ENCODE measurements at regions not wholly inside any gene's neighbourhood (a gene's known extent, or its start where the extent isn't known, plus 50 kb on each side); places are given as distances from the start of the nearest gene placed in this dataset.
"Not testable (repeated sequence)": the region's sequence is repeated elsewhere in the genome, so short reads cannot be mapped to it uniquely, and the experiment has no call there.

GRCh38 chr6:10101551-10102252 lies 313.2 kb downstream of the TFAP2A start:
- DNase-seq, result no peak

GRCh38 chr6:10099529-10100140 lies 315.2 kb downstream of the TFAP2A start:
- DNase-seq, result peak; percentile 43

- no peak for DNase-seq
These were observed 315.9 kb downstream of the TFAP2A start for GRCh38 chr6:10098756-10099528.

GRCh38 chr6:10093282-10093681 lies 321.6 kb downstream of the TFAP2A start:
- DNase-seq, result no peak

DNA sequence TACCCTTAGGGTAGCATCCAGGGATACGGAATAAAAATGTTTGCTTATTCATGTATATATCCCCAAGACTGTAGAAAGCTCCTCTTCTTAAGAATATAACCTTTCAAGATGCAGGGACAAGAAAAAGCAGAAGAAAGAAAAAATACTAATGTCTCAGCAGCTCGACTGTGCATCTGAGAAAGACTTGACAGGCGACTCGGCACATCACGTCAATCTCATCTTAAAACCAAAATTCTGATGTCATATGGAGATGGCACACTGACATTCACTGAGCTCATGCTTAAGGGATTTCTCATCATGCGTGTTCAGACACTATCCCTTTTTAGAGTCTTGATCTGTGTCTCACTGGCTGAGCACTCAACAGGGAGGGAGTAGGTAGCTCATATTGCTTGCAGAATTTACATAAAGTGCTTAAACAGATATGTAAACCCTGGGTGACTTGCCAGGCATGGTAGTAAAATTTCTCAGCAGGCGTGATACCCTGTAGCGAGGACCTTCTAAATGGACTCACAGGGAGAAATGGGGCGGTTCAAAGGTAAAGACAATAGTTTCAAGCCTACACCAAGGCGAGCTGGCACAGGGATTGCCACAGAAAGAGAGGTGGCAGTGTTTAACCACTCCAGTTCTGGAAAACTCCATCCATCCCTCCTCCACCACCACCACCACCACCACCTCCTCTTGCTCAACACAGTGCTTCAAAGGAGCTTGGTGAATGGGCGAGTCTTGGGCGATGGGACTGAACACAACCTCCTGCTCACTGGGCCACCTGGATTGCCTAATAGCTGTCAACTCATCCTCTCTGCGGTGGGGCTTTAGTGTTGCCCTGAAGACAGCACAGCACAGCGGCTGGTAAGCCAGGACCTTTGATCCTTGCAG lies 330.5 kb downstream of the TFAP2A start:
- DNase-seq, result peak; percentile 40

- DNase-seq, result peak; percentile 96
These were observed 332.5 kb downstream of the TFAP2A start for GRCh38 chr6:10082385-10082784.

GRCh38 chr6:10081957-10082356 lies 332.9 kb downstream of the TFAP2A start:
- DNase-seq, result peak; percentile 30

DNA sequence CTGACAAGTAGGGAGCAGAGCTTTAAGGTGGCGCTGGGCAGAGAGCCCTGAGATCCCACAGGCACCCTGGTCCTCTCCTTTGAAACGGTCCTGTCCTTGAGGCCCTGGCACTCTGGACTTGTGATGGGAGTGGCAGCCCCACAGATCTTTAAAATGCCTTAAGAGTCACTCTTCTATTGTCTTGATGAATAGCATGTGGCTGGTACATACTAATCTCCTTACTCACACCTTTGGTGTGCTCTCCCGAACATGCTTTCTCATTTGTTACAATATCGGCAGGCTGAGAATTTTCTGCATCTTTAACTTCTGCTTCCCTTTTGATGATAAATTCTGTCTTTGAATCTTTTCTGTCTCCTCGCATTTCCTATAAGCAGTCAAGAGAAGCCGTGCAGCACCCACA lies 333.8 kb downstream of the TFAP2A start:
- no peak for DNase-seq

- DNase-seq, result no peak
These were observed 334.3 kb downstream of the TFAP2A start for GRCh38 chr6:10080561-10080960.

DNA sequence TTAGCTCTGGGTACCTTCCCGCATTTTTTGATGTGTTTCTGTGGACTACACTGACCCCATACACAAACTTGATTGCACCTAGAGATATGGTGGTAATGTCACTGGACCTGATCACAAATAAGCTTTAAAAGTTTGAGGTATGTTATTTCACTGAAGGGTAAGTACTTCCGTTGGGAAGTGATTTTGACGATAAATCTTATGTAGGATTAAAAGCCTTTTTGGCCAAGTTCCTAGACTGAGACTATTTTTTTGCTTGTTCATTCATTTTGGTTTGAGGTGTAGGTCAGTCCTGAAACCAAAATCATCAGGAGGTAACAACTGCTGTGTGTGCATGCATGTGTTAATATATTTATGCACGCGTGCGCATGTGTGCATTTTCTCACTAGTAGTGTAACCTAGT lies 336.3 kb downstream of the TFAP2A start:
- DNase-seq, result no peak

DNA sequence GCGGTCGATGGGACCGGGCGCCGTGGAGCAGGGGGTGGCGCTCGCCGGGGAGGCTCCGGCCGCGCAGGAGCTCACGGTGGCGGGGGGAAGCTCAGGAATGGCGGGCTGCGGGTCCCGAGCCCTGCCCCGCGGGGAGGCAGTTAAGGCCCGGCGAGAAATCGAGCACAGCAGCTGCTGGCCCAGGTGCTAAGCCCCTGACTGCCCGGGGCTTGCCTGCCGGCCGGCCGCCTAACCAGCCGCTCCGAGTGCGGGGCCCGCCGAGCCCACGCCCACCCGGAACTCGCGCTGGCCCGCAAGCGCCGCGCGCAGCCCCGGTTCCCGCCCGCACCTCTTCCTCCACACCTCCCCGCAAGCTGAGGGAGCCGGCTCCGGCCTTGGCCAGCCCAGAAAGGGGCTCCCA lies 340.1 kb downstream of the TFAP2A start:
- DNase-seq, result not testable (repeated sequence)

DNA sequence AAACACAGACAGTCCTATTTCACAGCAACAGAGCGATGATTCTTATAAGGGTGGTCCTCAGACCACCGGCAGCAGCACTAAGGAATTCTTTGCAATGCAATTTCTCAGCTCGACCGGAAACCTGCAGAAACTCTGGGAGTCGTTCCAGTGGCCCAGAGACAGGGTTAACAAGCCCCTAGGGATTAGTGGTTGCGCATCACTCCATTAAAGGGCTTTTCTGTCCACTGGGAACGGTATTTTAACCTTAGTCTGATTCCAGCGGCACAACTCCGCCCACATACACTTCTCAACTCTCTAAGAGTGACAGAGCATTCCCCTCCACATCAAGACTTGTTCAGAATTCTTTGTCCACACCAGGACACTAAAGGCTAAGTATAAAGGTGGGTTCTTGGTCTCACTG lies 341.5 kb downstream of the TFAP2A start:
- DNase-seq, result no peak

- DNase-seq, result no peak
These were observed 343.1 kb downstream of the TFAP2A start for GRCh38 chr6:10071631-10072220.

- DNase-seq, result no peak
These were observed 354.9 kb downstream of the TFAP2A start for GRCh38 chr6:10060004-10060403.

- no peak for DNase-seq
These were observed 360.2 kb downstream of the TFAP2A start for GRCh38 chr6:10054672-10055071.

DNA sequence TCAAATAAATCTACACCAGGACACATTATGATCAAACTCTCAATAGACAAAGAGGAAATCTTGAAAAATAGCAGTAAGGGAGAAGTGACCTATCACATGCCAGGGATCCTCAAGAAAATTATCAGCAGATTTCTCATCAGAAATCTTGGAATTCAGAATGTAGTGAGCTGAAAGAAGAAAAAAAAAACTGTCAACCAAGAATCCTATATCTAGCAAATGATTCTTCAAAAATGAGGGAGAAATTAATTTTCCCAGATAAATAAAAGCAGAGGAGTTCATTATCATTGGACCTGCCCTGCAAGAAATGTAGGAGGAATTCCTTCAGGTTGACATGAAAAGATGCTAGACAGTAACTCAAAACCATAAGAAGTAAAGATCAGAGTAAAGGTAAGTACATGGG lies 363.6 kb downstream of the TFAP2A start:
- no peak for DNase-seq

GRCh38 chr6:10048370-10049297 lies 366.2 kb downstream of the TFAP2A start:
- no peak for DNase-seq

DNA sequence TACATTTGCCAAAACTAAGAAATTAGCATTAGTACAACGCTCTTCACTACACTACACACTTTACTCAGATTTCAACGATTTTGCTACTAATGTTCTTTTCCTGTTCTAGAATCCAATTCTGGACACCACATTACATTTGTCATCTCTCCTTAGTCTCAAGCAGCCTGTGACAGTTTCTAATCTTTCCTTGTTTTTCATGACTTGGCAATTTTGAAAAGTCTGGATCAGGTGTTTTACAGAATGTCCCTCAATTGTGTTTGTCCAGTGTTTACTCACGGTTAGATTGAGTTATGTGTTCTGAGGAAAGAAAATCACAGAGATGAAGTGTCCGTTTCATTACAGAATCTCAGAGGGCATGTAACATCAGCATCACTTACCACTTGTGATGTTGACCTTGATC lies 372.6 kb downstream of the TFAP2A start:
- no peak for DNase-seq

DNA sequence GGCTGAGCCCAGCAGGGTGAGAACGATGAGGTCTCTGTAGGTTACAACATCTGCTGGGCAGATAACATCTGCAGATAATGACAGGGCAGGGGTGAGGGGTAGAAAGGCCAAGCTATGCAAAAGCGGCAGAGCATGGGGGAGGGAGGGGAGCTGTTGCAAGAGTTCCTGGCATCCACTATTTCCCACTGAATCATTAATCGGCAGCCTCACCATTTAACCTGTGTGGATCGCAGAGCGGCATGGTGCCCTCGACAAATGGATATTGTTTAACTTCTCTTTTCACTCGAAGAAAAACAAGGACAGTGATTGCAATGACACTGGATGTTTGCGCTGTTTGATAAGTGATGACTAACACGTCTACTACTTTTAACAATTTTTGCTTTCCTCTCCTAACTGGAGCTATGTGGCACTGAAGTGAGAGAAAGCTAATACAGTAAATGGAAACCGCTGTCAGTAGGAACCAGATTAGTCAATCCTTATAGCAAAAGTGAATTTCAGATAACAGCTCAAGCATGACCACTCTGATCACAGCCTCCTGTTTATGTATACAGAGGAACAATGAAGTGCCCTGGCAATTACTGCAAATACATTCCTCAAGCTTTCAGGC lies 381.5 kb downstream of the TFAP2A start:
- no peak for DNase-seq

DNA sequence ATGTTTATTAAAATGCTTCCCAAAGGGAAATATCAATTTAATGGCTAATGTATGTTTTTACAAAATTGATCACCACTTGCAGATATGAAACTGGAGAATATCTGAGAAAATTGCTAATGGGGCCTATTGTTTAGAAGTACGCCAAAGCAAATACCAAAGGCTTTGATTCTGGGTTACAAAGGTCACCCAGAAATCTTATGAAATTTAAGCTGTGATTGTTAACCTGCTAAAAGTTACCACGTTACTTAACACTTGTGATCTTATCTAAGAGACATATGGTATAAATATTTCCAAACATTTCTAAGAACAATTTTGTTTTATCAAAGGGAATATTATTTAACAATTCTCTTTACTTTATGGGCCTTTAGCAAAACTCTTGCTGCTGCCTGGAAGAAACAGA lies 383.3 kb downstream of the TFAP2A start:
- no peak for DNase-seq

- DNase-seq, result peak; percentile 39
These were observed 383.8 kb downstream of the TFAP2A start for GRCh38 chr6:10030942-10031537.
